ENCODE measurements at regions not wholly inside any gene's neighbourhood (a gene's known extent, or its start where the extent isn't known, plus 50 kb on each side); places are given as distances from the start of the nearest gene placed in this dataset.

DNA sequence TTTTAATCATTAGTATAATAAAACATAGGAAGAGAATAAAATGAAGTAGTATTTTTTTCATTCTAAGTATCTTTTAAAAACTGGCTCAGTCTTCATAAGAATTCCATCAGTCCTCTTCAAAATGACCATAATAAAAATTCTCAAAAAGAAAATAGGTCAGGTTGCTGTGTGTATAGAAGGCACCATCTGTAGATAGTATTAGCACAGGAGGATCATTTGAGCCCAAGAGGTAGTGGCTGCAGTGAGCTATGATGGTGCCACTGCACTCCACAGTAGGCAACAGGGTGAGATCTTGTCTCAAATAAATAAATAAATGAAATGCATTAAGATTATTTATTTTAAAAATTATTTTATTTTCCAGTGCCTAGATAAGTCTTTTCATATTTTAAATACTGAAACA is 475.8 kb downstream of the ZNF804A start:
- TF ChIP-seq, protein P1, sequence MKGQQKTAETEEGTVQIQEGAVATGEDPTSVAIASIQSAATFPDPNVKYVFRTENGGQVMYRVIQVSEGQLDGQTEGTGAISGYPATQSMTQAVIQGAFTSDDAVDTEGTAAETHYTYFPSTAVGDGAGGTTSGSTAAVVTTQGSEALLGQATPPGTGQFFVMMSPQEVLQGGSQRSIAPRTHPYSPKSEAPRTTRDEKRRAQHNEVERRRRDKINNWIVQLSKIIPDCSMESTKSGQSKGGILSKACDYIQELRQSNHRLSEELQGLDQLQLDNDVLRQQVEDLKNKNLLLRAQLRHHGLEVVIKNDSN (IDR thresholded peaks at IDR 0.05) = no peak
- no peak for TF ChIP-seq FOXM1 (IDR thresholded peaks at IDR 0.05; ENCODE audit: borderline replicate concordance, low read depth)
- TF ChIP-seq ZBTB7A (IDR thresholded peaks at IDR 0.05; ENCODE audit: low read depth) = no peak
- TF ChIP-seq, protein P2, sequence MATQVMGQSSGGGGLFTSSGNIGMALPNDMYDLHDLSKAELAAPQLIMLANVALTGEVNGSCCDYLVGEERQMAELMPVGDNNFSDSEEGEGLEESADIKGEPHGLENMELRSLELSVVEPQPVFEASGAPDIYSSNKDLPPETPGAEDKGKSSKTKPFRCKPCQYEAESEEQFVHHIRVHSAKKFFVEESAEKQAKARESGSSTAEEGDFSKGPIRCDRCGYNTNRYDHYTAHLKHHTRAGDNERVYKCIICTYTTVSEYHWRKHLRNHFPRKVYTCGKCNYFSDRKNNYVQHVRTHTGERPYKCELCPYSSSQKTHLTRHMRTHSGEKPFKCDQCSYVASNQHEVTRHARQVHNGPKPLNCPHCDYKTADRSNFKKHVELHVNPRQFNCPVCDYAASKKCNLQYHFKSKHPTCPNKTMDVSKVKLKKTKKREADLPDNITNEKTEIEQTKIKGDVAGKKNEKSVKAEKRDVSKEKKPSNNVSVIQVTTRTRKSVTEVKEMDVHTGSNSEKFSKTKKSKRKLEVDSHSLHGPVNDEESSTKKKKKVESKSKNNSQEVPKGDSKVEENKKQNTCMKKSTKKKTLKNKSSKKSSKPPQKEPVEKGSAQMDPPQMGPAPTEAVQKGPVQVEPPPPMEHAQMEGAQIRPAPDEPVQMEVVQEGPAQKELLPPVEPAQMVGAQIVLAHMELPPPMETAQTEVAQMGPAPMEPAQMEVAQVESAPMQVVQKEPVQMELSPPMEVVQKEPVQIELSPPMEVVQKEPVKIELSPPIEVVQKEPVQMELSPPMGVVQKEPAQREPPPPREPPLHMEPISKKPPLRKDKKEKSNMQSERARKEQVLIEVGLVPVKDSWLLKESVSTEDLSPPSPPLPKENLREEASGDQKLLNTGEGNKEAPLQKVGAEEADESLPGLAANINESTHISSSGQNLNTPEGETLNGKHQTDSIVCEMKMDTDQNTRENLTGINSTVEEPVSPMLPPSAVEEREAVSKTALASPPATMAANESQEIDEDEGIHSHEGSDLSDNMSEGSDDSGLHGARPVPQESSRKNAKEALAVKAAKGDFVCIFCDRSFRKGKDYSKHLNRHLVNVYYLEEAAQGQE (IDR thresholded peaks at IDR 0.05; ENCODE audit: low read depth) = no peak
- no peak for TF ChIP-seq CREB1 (IDR thresholded peaks at IDR 0.05; ENCODE audit: low read depth)
- no peak for TF ChIP-seq EGR1 (IDR thresholded peaks at IDR 0.05)
- TF ChIP-seq TEAD4 (IDR thresholded peaks at IDR 0.05) = no peak
- no peak for TF ChIP-seq TAF1 (IDR thresholded peaks at IDR 0.05; ENCODE audit: low read depth)
- TF ChIP-seq RAD21 (IDR thresholded peaks at IDR 0.05; ENCODE audit: low read depth) = no peak
- no peak for TF ChIP-seq CEBPB (IDR thresholded peaks at IDR 0.05)
- no peak for TF ChIP-seq YY1 (IDR thresholded peaks at IDR 0.05; ENCODE audit: low read depth)
- no peak for TF ChIP-seq TCF12 (IDR thresholded peaks at IDR 0.05; ENCODE audit: low read depth)
- TF ChIP-seq EP300 (IDR thresholded peaks at IDR 0.05; ENCODE audit: borderline replicate concordance) = no peak
- no peak for TF ChIP-seq NFIC (IDR thresholded peaks at IDR 0.05)
- TF ChIP-seq, protein P3, sequence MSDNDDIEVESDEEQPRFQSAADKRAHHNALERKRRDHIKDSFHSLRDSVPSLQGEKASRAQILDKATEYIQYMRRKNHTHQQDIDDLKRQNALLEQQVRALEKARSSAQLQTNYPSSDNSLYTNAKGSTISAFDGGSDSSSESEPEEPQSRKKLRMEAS (IDR thresholded peaks at IDR 0.05) = no peak

DNA sequence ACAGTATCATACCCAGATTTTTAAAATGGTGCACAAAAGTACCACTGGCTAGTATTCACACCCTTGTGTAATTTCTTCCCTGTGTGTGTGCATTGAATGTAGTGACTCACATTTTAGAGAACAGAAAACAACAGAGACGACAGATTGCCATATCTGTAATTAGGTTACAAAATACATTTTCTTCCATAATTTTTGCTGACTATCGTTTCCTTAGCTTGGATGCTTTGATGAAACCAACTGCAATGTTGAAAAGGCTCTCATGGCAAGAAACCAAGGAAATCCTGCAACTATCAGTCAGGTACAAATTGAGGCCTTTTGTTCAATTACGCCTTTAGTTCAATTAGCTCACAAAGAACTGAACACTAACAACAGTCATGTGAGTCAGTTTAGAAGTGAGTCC is 484.4 kb downstream of the ZNF804A start:
- TF ChIP-seq EGR1 (IDR thresholded peaks at IDR 0.05) (no peak), CEBPB (IDR thresholded peaks at IDR 0.05) (no peak), NFIC (IDR thresholded peaks at IDR 0.05) (no peak), TEAD4 (IDR thresholded peaks at IDR 0.05) (no peak), TCF12 (IDR thresholded peaks at IDR 0.05; ENCODE audit: low read depth) (no peak), CREB1 (IDR thresholded peaks at IDR 0.05; ENCODE audit: low read depth) (no peak), FOXM1 (IDR thresholded peaks at IDR 0.05; ENCODE audit: borderline replicate concordance, low read depth) (no peak), TAF1 (IDR thresholded peaks at IDR 0.05; ENCODE audit: low read depth) (no peak), ZBTB7A (IDR thresholded peaks at IDR 0.05; ENCODE audit: low read depth) (no peak), EP300 (IDR thresholded peaks at IDR 0.05; ENCODE audit: borderline replicate concordance) (no peak), YY1 (IDR thresholded peaks at IDR 0.05; ENCODE audit: low read depth) (no peak), RAD21 (IDR thresholded peaks at IDR 0.05; ENCODE audit: low read depth) (no peak)
- TF ChIP-seq, protein P3 (IDR thresholded peaks at IDR 0.05) = no peak
- TF ChIP-seq, protein P1 (IDR thresholded peaks at IDR 0.05) = no peak
- TF ChIP-seq, protein P2 (IDR thresholded peaks at IDR 0.05; ENCODE audit: low read depth) = no peak

DNA sequence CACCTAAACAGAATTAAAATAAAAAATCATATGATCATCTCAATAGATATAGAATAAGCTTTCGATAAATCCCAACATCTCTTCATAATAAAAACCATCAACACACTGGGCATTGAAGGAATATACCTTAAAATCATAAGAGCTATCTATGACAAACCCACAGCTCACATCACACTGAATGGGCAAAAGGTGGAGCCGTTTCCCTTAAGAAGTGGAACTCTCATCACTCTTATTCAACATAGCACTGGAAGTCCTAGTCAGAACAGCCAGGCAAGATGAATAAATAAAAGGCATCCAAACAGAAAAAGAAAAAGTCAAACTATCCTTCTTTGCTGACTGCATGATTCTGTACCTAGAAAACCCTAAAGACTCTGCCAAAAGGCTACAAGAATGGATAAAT is 510.3 kb downstream of the ZNF804A start:
- no peak for TF ChIP-seq EGR1 (IDR thresholded peaks at IDR 0.05)
- TF ChIP-seq, protein P3 (IDR thresholded peaks at IDR 0.05) = no peak
- peak; percentile 39; the same call in 1 of the 2 replicates for TF ChIP-seq RAD21 (IDR thresholded peaks at IDR 0.05; ENCODE audit: low read depth)

DNA sequence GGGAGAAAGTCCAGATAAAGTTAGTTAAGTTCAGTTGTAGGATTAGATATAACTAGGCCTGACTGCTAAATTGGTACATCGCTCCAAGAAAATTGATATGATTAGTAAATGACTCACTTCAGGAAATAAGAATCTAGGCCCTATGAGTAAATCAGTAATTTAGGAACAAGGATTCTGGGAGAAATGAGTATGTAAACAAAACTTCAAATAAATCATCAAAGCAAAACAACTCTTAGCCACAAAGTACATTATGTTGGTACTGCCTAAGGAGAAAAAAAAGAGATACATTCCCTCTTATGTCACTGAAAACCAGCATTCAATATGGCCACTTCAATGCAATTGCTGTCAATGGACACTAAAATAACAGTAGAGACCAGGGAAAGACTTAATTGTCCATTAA is 529.1 kb downstream of the ZNF804A start:
- TF ChIP-seq TAF1 (IDR thresholded peaks at IDR 0.05; ENCODE audit: low read depth) (no peak), EP300 (IDR thresholded peaks at IDR 0.05; ENCODE audit: borderline replicate concordance) (no peak), RAD21 (IDR thresholded peaks at IDR 0.05; ENCODE audit: low read depth) (no peak), NFIC (IDR thresholded peaks at IDR 0.05) (no peak)
- TF ChIP-seq, protein P3 (IDR thresholded peaks at IDR 0.05) = no peak

DNA sequence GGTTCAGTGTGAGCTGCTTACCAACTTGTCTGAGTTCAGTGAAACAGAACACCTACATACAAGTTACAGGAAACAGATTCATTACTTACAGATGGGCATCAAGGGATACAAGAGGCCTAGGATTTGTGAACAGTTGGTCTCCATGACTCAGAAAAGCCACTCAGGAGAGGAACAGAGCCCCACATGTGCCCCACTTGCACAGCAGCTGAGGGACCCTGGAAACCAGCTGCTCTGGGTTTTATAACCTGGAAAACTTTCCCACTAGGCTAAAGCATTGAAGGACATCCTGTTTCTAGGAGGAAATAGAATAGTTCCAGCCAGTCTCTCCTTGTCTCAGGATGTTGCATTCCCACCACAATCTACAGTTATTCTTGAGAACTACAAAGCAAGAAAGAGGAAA is 530.0 kb downstream of the ZNF804A start:
- no peak for TF ChIP-seq EP300 (IDR thresholded peaks at IDR 0.05; ENCODE audit: borderline replicate concordance)

DNA sequence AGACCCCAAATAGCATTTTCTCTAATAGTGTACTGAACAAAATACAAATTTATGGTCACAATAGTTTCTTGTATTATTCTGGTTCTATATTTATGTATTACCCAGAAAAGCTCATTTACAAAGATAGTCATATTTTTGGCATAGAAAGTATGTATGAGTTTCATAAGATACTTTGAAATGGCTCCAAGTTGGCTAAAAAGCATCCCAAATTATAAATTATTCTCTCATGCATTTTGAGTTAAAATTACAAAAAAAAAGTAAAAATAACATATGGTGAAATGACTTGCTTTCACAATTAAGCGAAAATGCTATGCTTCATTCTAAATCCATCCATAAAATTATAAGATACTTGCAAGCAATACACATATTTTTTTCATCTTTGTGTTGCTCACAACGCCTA is 530.7 kb downstream of the ZNF804A start:
- TF ChIP-seq YY1 (IDR thresholded peaks at IDR 0.05; ENCODE audit: low read depth) (no peak), TCF12 (IDR thresholded peaks at IDR 0.05; ENCODE audit: low read depth) (no peak), EGR1 (IDR thresholded peaks at IDR 0.05) (no peak), RAD21 (IDR thresholded peaks at IDR 0.05; ENCODE audit: low read depth) (no peak), CREB1 (IDR thresholded peaks at IDR 0.05; ENCODE audit: low read depth) (no peak), TAF1 (IDR thresholded peaks at IDR 0.05; ENCODE audit: low read depth) (no peak), CEBPB (IDR thresholded peaks at IDR 0.05) (no peak), TEAD4 (IDR thresholded peaks at IDR 0.05) (no peak)
- TF ChIP-seq, protein P1 (IDR thresholded peaks at IDR 0.05) = no peak
- TF ChIP-seq, protein P2 (IDR thresholded peaks at IDR 0.05; ENCODE audit: low read depth) = no peak
- TF ChIP-seq, protein P3 (IDR thresholded peaks at IDR 0.05) = no peak

All from Ishikawa (cell line).